Umbilical cord (tissue), 1 donor: ENCODE measurements at regions not wholly inside any gene's neighbourhood (a gene's known extent, or its start where the extent isn't known, plus 50 kb on each side); places are given as distances from the start of the nearest gene placed in this dataset.

ENCODE experiments used
- DNase-seq: peaks from one replicate; pipeline ENCODE4 v3.0.0-alpha.2; 2015; ENCODE audit warnings: low spot score

GRCh38 chr2:15839426-15840124 is 100.8 kb upstream of the MYCN start:
- no peak for DNase-seq

GRCh38 chr2:15840148-15840547 is 100.2 kb upstream of the MYCN start:
- peak; percentile 13 for DNase-seq

DNA sequence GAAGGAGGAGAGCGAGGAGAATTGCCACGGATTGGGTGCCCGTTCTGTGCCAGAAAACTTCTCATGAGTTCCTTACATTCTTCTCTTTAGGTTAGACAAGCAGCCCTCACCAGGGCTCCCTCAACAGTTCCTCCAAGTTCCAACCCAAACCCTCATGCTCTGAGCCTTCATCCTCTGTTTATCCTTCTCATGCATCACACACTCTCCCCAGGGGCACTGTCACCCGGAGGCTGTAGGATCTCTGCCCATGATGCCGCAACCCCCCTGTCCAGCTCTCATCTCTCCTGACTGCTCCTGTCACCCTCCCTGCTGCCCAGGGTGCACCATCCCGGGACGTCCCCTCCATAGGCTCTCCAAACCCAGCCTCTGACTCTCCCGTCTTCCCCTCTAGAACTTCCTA is 99.4 kb upstream of the MYCN start:
- DNase-seq = no peak

DNA sequence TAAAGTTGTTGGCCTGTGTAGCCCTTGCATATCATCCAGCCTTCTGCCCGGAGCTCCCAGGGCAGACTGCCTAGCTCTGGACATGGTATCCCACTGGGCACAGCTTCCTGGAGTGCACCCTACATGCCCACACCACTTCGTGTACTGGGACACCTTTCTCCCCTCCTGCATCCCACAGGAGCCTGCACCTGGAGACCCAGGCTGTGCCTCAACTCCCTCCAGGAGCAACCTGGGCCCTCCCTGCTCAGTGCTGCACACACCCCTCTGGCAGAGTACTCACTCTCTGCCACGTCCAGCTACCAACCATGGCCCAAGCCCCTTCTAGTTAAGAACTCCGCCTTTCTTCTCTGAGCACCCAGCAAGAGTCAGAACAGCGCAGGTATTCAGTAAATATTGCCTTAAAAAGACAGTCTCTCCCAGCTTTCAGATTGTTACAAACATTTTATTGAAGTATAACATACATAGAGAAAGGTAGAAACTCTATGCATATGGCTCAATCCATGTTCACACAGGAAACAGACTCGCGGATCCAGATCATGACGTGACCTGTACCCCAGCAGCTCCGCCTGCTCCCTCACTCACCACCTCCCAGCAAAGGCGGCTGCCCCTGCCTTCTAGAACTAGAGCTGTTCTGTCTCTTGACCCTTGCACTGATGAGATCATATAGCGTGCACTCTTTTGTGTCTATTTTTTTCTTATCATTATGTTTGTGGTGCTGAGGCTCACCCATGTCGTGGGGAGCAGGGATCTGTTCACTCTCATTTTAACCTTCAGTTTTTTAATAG is 98.4 kb upstream of the MYCN start:
- DNase-seq = peak; percentile 8

- DNase-seq = peak; percentile 22
Measured at GRCh38 chr2:15842758-15843666, 97.3 kb upstream of the MYCN start.

DNA sequence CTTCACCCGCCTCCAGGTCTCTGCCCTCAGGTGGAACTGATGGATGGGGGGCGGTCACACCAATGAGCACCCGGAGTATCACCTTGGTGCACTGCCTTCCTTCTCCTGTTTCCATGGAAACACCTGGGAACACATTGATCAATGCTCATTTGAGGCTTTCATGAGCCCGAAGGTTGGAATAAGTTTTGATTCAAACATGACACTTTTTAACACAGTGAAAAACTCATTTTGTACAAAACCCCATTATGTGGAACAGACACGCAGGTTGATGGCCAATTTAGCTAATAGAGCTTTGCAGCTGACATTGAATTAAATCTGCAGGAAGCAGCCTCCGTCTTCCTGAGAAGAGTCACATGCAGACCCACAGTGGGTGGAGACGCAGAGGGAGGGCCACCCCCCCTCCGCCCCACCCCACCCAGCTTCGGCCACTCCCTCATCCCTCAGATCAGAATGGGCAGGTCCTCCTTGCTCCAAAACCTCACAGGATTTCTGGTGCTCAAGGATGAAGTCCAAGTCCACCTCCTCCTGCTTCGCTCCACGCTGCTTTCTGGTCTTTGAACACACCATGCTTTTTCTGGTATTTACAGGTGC is 96.0 kb upstream of the MYCN start:
- DNase-seq = no peak

- no peak for DNase-seq
Measured at GRCh38 chr2:15845294-15845693, 95.1 kb upstream of the MYCN start.

- no peak for DNase-seq
Measured at GRCh38 chr2:15845737-15846405, 94.5 kb upstream of the MYCN start.

DNA sequence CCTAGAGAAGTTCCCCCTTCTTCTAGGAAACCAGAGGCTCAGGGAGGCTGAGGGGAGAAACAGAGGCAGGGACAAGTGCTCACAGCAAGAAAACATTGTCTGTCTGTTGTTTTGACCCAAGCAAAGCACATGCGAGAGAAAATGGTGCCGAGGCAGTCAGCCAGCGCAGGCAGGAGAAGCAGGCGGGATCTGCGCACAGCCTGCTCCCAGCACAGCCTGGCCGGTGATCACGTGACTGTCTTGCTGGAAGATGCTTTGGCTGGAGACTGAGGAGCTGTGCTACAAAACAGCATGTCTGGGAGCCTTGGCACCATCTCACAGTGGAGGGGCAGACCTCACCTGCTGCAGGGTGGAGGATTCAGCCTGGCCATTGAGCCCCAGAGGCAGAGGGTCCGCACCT is 93.7 kb upstream of the MYCN start:
- DNase-seq = no peak

- DNase-seq = no peak
Measured at GRCh38 chr2:15850534-15850933, 89.8 kb upstream of the MYCN start.

DNA sequence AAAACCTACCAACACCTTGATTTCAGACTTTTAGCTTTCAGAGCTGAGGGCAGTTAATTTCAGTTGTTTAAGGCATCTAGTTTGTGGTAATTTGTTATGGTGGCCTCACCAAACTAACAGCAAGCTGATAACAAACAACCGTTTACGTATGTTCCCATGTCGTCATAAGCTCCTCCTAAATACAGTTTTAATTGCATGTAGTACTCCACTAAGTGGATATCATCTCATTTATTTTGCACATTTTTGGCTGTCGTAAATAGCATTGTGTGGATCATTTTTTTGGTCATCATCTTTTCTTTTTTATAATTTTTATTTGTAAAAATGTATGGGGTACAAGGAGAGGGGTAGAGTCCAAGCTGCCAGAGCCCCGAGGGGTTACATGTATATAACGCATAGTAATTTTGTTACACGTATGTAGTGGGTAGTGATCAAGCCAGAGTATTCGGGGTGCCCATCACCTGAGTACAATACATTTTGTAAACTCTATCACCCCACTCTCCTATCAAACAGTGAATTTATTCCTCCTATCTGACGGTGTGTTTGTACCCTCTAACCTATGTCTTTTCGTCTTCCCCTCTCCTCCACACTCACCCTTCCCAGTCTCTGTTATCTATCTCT is 89.2 kb upstream of the MYCN start:
- no peak for DNase-seq

DNA sequence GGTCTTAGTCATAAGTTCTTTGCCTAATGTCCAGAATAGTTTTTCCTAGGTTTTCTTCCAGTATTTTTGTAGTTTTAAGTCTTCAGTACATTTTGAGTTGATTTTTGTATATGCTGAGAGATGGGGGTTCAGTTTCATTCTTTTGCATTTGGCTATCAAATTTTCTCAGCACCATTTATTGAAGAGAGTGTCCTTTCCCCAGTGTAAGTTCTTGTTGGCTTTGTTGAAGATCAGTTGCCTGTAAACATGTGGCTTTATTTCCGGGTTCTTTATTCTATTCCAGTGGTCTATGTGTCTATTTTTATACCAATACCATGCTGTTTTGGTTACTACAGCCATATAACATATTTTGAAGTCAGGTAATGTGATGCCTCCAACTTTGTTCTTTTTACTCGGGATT is 87.5 kb upstream of the MYCN start:
- no peak for DNase-seq

DNA sequence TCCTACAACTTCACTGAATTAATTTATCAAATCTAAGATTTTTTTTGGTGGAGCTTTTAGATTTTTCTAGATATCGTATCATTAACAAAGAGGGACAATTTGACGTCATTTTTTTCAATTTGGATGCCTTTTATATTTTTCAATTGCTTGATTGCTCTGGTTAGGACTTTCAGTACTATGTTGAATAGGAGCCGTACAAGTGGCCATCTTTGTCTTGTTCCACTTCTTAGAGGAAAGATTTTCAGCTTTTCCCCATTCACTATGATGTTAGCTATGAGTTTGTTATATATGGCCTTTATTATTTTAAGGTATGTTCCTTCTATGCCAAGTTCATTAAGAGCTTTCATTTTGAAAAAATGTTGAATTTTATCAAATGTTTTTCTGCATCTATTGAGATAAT is 86.4 kb upstream of the MYCN start:
- no peak for DNase-seq

- DNase-seq = no peak
Measured at GRCh38 chr2:15855766-15856260, 84.5 kb upstream of the MYCN start.

DNA sequence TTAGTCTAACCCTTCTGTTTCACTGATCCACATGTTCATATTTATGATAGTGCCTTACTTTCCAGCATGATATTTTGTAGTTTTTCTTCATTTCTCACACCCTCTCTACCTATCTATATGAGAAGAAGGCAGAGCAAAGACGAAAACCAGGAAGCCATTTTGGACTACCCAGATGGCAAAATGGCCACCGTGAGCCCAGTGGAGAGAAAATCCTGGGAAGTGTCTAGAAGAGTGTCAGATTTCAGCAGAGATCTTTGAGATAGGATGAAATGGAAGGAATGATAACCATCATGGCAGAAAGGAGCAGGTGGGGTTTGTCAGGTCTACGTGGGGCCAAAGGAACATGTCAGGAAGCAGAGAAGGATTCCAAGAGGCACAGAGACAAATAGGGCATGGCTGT is 84.0 kb upstream of the MYCN start:
- no peak for DNase-seq

DNA sequence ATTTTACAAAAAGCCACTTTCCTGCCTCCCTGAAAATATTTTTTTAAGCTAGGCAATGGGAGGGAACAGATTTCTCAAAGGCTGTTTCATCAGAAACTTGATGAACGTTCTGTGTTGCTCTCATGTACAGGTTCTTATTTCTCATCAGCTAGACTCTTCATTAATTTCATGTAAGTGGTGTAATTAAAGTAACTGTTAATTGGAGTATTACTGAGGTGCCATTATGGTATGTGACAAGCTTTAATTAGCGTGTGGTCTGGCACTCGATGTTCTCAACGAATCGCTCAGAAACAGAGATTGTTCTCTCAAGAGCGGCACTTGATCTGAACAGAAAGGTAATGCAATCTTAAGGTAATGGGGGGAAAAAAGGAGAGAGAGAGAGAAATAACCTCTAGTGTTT is 81.9 kb upstream of the MYCN start:
- DNase-seq = no peak

GRCh38 chr2:15860051-15860663 is 80.2 kb upstream of the MYCN start:
- DNase-seq = no peak

DNA sequence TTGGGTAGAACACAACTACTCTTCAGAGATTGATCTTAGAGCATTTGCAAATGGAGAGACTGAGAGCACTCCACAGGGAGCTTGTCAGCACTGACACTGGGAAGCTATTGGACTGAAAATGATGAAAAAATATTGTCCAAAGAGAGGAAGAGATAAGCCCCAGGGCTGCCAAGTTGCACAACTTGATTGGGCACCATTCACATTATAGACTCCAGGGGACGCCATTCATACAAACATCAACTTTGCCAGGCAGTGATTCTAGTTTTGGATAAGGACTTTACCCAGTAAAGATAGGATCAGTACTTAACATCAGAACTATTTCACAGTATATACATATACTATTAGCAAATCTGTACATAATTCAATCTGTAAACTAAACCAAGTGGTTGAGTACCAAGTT is 79.6 kb upstream of the MYCN start:
- no peak for DNase-seq

DNA sequence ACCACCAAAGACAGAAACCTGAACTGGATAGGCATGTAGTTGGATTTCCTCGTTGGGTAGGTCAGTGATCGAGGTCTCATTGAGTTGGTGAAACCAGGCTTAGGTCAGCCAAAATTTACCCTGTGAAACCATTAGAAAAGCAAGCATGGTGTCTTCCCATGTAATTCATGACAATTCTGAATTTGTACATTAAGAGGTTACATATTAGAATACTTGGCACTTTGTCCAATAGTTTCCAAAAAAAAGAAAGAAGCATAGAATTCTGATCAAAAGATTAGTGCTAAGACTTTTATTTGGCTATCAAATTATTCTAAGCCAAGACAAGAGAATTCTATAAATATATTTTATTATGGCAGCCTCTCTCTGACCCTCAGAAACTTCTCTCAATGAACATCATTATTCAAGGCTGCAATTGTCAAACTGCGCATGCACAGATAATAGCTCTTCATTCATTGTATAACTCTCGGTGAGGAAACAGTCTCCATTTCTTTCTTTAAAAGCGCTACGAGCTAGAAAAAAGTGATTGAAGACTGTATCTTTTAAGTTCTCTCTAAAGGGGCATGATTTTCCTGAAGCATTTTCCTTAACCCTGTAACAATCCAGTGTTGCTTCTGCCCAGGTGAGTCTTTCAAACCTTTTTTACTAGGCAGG is 79.1 kb upstream of the MYCN start:
- DNase-seq = no peak

DNA sequence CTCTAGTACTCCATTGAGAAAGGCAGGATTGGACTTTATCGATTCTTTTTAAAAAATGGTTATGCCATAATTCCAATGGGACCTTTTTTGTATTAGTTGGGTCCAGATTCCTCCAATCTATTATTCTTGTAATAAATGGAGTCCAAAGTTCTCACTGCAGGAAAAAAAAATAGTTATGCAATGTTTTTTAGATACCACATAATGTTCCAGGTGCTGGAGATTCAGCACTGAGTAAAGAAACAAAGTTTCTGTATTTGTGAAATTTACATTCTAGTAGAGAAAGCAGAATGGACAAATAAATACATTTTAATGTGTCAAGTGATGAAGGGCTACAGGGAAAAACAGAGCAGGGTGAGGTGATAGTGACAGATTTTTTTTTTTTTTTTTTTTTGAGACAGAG is 78.5 kb upstream of the MYCN start:
- DNase-seq = no peak
